ENCODE measurements at regions not wholly inside any gene's neighbourhood (a gene's known extent, or its start where the extent isn't known, plus 50 kb on each side); places are given as distances from the start of the nearest gene placed in this dataset.
"Not testable (repeated sequence)": the region's sequence is repeated elsewhere in the genome, so short reads cannot be mapped to it uniquely, and the experiment has no call there.

DNA sequence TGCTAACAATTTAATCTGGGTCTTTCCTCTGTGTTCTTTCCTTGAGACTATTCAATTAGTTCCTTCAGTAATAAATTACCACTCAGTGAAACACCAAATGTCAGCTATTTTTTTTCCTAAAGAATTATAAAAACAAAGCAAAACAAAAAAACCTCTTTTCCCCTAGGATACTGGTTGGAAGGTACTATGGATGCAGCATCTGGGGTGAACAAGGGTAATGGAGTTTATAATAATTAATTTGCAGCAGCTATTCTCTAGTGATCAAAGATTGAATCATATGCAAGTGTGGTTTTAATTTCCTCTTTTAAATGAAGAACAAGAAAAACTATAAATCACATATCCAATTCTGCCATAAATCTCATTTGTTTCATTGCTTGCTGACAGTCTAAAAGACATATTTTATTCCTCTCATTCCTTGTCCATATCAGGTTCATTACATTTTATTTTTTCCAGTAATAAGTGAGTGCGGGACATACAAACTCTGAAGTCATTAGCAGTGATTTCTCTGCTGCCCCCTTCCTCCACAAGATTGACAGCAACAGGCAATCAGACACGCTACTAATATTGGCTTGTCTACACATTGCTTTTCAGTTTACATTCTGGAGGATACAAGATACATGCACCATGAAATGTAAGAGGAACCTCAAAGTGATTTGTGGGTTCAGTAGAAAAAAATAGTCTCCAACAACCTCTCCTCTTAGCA, 1093.4 kb upstream of the SLIT2 start:
- Mint-ChIP-seq H3K27me3 (ENCODE audit: low read depth, poor library complexity) (no peaks in the 10 kb centered on the region), H3K4me1 (peaks cover 11% of the 10 kb centered on the region), H3K9me3 (peaks cover 41% of the 10 kb centered on the region), H3K36me3 (ENCODE audit: low read depth) (peaks cover 26% of the 10 kb centered on the region), H3K27ac (peak overlapping the region; percentile 16), H3K4me3 (no peak overlapping the region)
- TF ChIP-seq, protein P1, sequence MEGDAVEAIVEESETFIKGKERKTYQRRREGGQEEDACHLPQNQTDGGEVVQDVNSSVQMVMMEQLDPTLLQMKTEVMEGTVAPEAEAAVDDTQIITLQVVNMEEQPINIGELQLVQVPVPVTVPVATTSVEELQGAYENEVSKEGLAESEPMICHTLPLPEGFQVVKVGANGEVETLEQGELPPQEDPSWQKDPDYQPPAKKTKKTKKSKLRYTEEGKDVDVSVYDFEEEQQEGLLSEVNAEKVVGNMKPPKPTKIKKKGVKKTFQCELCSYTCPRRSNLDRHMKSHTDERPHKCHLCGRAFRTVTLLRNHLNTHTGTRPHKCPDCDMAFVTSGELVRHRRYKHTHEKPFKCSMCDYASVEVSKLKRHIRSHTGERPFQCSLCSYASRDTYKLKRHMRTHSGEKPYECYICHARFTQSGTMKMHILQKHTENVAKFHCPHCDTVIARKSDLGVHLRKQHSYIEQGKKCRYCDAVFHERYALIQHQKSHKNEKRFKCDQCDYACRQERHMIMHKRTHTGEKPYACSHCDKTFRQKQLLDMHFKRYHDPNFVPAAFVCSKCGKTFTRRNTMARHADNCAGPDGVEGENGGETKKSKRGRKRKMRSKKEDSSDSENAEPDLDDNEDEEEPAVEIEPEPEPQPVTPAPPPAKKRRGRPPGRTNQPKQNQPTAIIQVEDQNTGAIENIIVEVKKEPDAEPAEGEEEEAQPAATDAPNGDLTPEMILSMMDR (IDR thresholded peaks at IDR 0.05), result no peak
- no peak for DNase-seq

GRCh38 chr4:19156786-19157185, 1094.9 kb upstream of the SLIT2 start:
- H3K4me1 Mint-ChIP-seq, result peaks cover 11% of the 10 kb centered on the region
- no peak overlapping the region for H3K4me3 Mint-ChIP-seq
- TF ChIP-seq, protein P1 (IDR thresholded peaks at IDR 0.05), result no peak
- peaks cover 47% of the 10 kb centered on the region for H3K9me3 Mint-ChIP-seq
- H3K27me3 Mint-ChIP-seq (ENCODE audit: low read depth, poor library complexity), result no peaks in the 10 kb centered on the region
- no peak for DNase-seq
- peaks cover 26% of the 10 kb centered on the region for H3K36me3 Mint-ChIP-seq (ENCODE audit: low read depth)
- no peak overlapping the region for H3K27ac Mint-ChIP-seq

DNA sequence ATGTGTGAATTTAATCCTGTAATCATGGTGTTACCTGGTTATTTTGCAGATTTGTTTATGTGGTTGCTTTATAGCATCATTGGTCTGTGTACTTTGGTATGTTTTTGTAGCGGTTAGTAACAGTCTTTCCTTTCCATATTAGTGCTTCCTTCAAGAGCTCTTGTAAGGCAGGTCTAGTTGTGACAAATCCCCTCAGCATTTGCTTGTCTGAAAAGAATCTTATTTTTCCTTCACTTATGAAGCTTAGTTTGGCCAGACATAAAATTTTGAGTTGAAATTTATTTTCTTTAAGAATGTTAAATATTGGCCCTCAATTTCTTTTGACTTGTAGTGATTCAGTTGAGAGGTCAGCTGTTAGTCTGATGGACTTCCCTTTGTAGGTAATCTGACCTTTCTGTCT, 1096.1 kb upstream of the SLIT2 start:
- DNase-seq, result no peak
- peaks cover 26% of the 10 kb centered on the region for H3K36me3 Mint-ChIP-seq (ENCODE audit: low read depth)
- H3K4me1 Mint-ChIP-seq, result peaks cover 11% of the 10 kb centered on the region

DNA sequence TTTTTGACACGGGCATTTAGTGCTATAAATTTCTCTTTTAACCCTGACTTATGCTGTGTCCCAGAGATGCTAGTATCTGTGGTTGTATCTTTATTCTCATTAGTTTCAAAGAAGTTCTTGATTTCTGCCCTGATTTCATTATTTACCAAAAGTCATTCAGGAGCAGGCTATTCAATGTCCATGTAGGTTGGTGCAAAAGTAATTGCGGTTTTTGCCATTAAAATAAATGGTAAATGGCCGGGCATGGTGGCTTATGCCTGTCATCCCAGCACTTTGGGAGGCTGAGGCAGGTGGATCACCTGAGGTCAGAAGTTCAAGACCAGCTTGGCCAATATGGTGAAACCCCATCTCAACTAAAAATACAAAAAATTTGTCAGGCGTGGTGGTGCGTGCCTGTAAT, 1097.4 kb upstream of the SLIT2 start:
- not testable (repeated sequence) for DNase-seq; H3K4me3 Mint-ChIP-seq; H3K27me3 Mint-ChIP-seq (ENCODE audit: low read depth, poor library complexity); H3K27ac Mint-ChIP-seq
- Mint-ChIP-seq H3K36me3 (ENCODE audit: low read depth) (peaks cover 26% of the 10 kb centered on the region), H3K4me1 (peaks cover 11% of the 10 kb centered on the region), H3K9me3 (peaks cover 47% of the 10 kb centered on the region)

More for the DNA sequence above, 1096.1 kb upstream of the SLIT2 start:
- TF ChIP-seq, protein P1 (IDR thresholded peaks at IDR 0.05), result no peak
- no peak overlapping the region for H3K27ac Mint-ChIP-seq
- no peak overlapping the region for H3K4me3 Mint-ChIP-seq
- H3K9me3 Mint-ChIP-seq, result peaks cover 47% of the 10 kb centered on the region
- H3K27me3 Mint-ChIP-seq (ENCODE audit: low read depth, poor library complexity), result no peaks in the 10 kb centered on the region

- Mint-ChIP-seq H3K27me3 (ENCODE audit: low read depth, poor library complexity) (peaks cover 4% of the 10 kb centered on the region), H3K27ac (no peak overlapping the region), H3K36me3 (ENCODE audit: low read depth) (peaks cover 26% of the 10 kb centered on the region), H3K9me3 (peaks cover 43% of the 10 kb centered on the region), H3K4me3 (no peak overlapping the region), H3K4me1 (no peaks in the 10 kb centered on the region)
- TF ChIP-seq, protein P1 (IDR thresholded peaks at IDR 0.05), result no peak
- no peak for DNase-seq
Observed at GRCh38 chr4:19152264-19152663, 1099.4 kb upstream of the SLIT2 start.

DNA sequence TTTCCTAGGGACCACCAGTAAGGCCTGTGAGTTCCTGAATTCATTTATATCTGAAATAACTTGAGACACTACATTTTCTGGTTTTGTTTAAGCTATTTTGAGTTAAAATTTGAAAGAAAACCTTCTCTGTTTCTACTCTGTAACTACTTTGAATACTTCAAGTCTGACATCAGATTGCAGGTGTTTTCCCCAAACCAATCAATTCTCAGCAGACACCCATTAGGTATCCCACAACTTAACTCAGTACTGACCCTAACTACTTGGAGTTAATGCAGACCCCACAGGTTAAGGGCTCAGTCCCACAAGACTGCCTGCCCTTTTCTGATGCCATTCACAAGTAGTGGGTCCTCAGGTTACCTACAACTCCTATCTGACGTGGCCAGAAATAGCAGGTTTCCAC, 1100.0 kb upstream of the SLIT2 start:
- TF ChIP-seq, protein P1 (IDR thresholded peaks at IDR 0.05), result no peak
- no peak overlapping the region for H3K4me3 Mint-ChIP-seq
- peaks cover 4% of the 10 kb centered on the region for H3K27me3 Mint-ChIP-seq (ENCODE audit: low read depth, poor library complexity)
- H3K36me3 Mint-ChIP-seq (ENCODE audit: low read depth), result peaks cover 24% of the 10 kb centered on the region
- no peak for DNase-seq
- no peak overlapping the region for H3K27ac Mint-ChIP-seq
- H3K9me3 Mint-ChIP-seq, result peaks cover 38% of the 10 kb centered on the region
- H3K4me1 Mint-ChIP-seq, result no peaks in the 10 kb centered on the region
